HUDEP-2 (cell line): ENCODE measurements at regions not wholly inside any gene's neighbourhood (a gene's known extent, or its start where the extent isn't known, plus 50 kb on each side); places are given as distances from the start of the nearest gene placed in this dataset.
A peak's percentile ranks its signal among the peaks of the same experiment; 100 is the strongest.

Experiments
- DNase-seq, 76 experiments: peaks; one replicate each; lab custom pipeline; 2025; ENCODE audit not compliant: unreplicated experiment in 76 of 76; lab: John Stamatoyannopoulos, UW

GRCh38 chr15:95405447-95405846, 925.1 kb upstream of the NR2F2 start:
- DNase-seq, result no peak

- no peak for DNase-seq
Measured at GRCh38 chr15:95407534-95407933, 923.0 kb upstream of the NR2F2 start.

- no peak for DNase-seq
Measured at GRCh38 chr15:95409211-95409610, 921.3 kb upstream of the NR2F2 start.

- no peak for DNase-seq
Measured at GRCh38 chr15:95409626-95410310, 920.7 kb upstream of the NR2F2 start.

- DNase-seq, result peak in 9 of 76 experiments; percentile 0 to 45 (median 15)
Measured at GRCh38 chr15:95410757-95411156, 919.7 kb upstream of the NR2F2 start.

GRCh38 chr15:95416576-95416975, 913.9 kb upstream of the NR2F2 start:
- DNase-seq, result no peak

- DNase-seq, result no peak
Measured at GRCh38 chr15:95417761-95418160, 912.7 kb upstream of the NR2F2 start.

- no peak for DNase-seq
Measured at GRCh38 chr15:95422255-95422654, 908.2 kb upstream of the NR2F2 start.

GRCh38 chr15:95425859-95426258, 904.6 kb upstream of the NR2F2 start:
- no peak for DNase-seq

GRCh38 chr15:95429345-95429744, 901.2 kb upstream of the NR2F2 start:
- DNase-seq, result no peak

- DNase-seq, result no peak
Measured at GRCh38 chr15:95431518-95431917, 899.0 kb upstream of the NR2F2 start.

GRCh38 chr15:95432878-95433405, 897.6 kb upstream of the NR2F2 start:
- no peak for DNase-seq

GRCh38 chr15:95439922-95440376, 890.6 kb upstream of the NR2F2 start:
- DNase-seq, result no peak

- DNase-seq, result no peak
Measured at GRCh38 chr15:95440712-95441111, 889.8 kb upstream of the NR2F2 start.

GRCh38 chr15:95442107-95442719, 888.3 kb upstream of the NR2F2 start:
- DNase-seq, result no peak

- DNase-seq, result no peak
Measured at GRCh38 chr15:95444860-95445259, 885.6 kb upstream of the NR2F2 start.

- no peak for DNase-seq
Measured at GRCh38 chr15:95446854-95447253, 883.6 kb upstream of the NR2F2 start.

- DNase-seq, result no peak
Measured at GRCh38 chr15:95447486-95447885, 883.0 kb upstream of the NR2F2 start.

- DNase-seq, result no peak
Measured at GRCh38 chr15:95448531-95449229, 881.8 kb upstream of the NR2F2 start.

- DNase-seq, result no peak
Measured at GRCh38 chr15:95449230-95449628, 881.3 kb upstream of the NR2F2 start.

GRCh38 chr15:95450413-95450812, 880.1 kb upstream of the NR2F2 start:
- no peak for DNase-seq

GRCh38 chr15:95451938-95452337, 878.6 kb upstream of the NR2F2 start:
- no peak for DNase-seq
